HCT116 (cell line): ENCODE measurements at regions not wholly inside any gene's neighbourhood (a gene's known extent, or its start where the extent isn't known, plus 50 kb on each side); places are given as distances from the start of the nearest gene placed in this dataset.

Experiments used
- ATAC-seq: fragments of 200-7000 bp; cut with Tn5 transposase; 2 replicates; pipeline ENCODE4 v1.9.1; 2020; ENCODE audit warnings: mild to moderate bottlenecking, moderate library complexity
- BruUV-seq: library from RNA; stranded (reverse); fragments of 400-500 nt; replicated peaks from 2 replicates; lab custom pipeline; 2021; lab: Mats Ljungman, UMichigan
- CTCF ChIA-PET: fragments of 300-600 bp; sonication (Branson Sonifier 250); formaldehyde crosslinking; loops from one replicate; lab custom pipeline; 2021; ENCODE audit warnings: antibody characterized with exemption; lab: Charles Lee
- POLR2A ChIA-PET: fragments of 300-600, 350-600 bp; sonication (Branson Sonifier 250); formaldehyde crosslinking; loops from one replicate; lab custom pipeline; 2021; ENCODE audit warnings: antibody characterized with exemption; lab: Charles Lee
- RAD21 ChIA-PET, 2 experiments: fragments of 300-600 bp; sonication (Branson Sonifier 250); formaldehyde crosslinking; loops; one replicate each; lab custom pipeline; 2023; ENCODE audit warnings: low total read pairs in 2 of 2; ENCODE audit not compliant: uncharacterized antibody in 2 of 2, unreplicated experiment in 2 of 2, low non-redundant PET in 1 of 2; lab: Charles Lee
- DNase-seq: peaks from one replicate; pipeline ENCODE4 v3.0.0-alpha.2; 2010; ENCODE audit warnings: low read depth, low spot score
- H2AFZ ChIP-seq: fragments of 200-600 bp; shearing (Covaris generic), sonication (generic); 2 replicates; pipeline ENCODE4 v1.6.1; 2017; ENCODE audit warnings: low read depth, mixed run types, mixed read lengths, antibody characterized with exemption, low read length; ENCODE audit not compliant: poor library complexity, severe bottlenecking
- H3K27ac ChIP-seq: 2 replicates; pipeline ENCODE4 v1.5.1; 2012; ENCODE audit warnings: low read depth, low read length
- H3K27me3 ChIP-seq: fragments of 200-600 bp; sonication (generic); 2 replicates; pipeline ENCODE4 v1.6.1; 2016; ENCODE audit warnings: mixed run types, low read length, mixed read lengths; ENCODE audit not compliant: insufficient read depth
- H3K36me3 ChIP-seq, 2 experiments: fragments of 200-500 bp in 1 of 2; fragments of 200-600 bp in 1 of 2; sonication (Bioruptor generic) in 1 of 2; sonication (generic) in 1 of 2; 2 replicates each; pipeline versions ENCODE4 v1.5.1 to v1.6.1; 2014 to 2016; ENCODE audit warnings: low read length in 2 of 2, inconsistent platforms in 1 of 2, mixed read lengths in 1 of 2, mixed run types in 1 of 2; ENCODE audit not compliant: insufficient read depth in 2 of 2, control insufficient read depth in 1 of 2
- H3K4me1 ChIP-seq, 2 experiments: fragments of 200-600 bp in 1 of 2; sonication (generic) in 1 of 2; 2 replicates each; pipeline versions ENCODE4 v1.5.1 to v1.6.1; 2012 to 2017; ENCODE audit warnings: low read length in 2 of 2, inconsistent platforms in 1 of 2, mild to moderate bottlenecking in 1 of 2, mixed read lengths in 1 of 2, mixed run types in 1 of 2, moderate library complexity in 1 of 2; ENCODE audit not compliant: insufficient read depth in 2 of 2, control insufficient read depth in 1 of 2
- H3K4me2 ChIP-seq: fragments of 200-600 bp; sonication (generic); 2 replicates; pipeline ENCODE4 v1.6.1; 2017; ENCODE audit warnings: mixed run types, low read length, mixed read lengths
- H3K4me3 ChIP-seq, 2 experiments: fragments of 200-600 bp in 1 of 2; sonication (generic) in 1 of 2; replicated peaks in 1 of 2; 2 replicates each; pipeline ENCODE4 v1.5.1; 2011 to 2016; ENCODE audit warnings: low read length in 2 of 2, control low read depth in 1 of 2, low read depth in 1 of 2, mild to moderate bottlenecking in 1 of 2, mixed read lengths in 1 of 2, mixed run types in 1 of 2
- H3K79me2 ChIP-seq: fragments of 200-600 bp; sonication (generic); 2 replicates; pipeline ENCODE4 v1.6.1; 2017; ENCODE audit warnings: mild to moderate bottlenecking, mixed run types, low read length, moderate library complexity, mixed read lengths; ENCODE audit not compliant: insufficient read depth
- H3K9ac ChIP-seq: fragments of 200-600 bp; sonication (generic); 2 replicates; pipeline ENCODE4 v1.6.1; 2016; ENCODE audit warnings: low read length, mixed read lengths
- H3K9me2 ChIP-seq: fragments of 200-600 bp; sonication (generic), shearing (Covaris generic); 2 replicates; pipeline ENCODE4 v1.6.1; 2017; ENCODE audit warnings: mixed run types, mild to moderate bottlenecking, moderate library complexity; ENCODE audit not compliant: insufficient read depth
- H3K9me3 ChIP-seq, 2 experiments: fragments of 200-500 bp in 1 of 2; fragments of 200-600 bp in 1 of 2; sonication (Bioruptor generic) in 1 of 2; sonication (generic) in 1 of 2; 2 replicates each; pipeline ENCODE4 v1.6.1; 2014 to 2017; ENCODE audit warnings: low read length in 2 of 2, mixed read lengths in 2 of 2, inconsistent platforms in 1 of 2, low read depth in 1 of 2, mild to moderate bottlenecking in 1 of 2, mixed run types in 1 of 2, moderate library complexity in 1 of 2; ENCODE audit not compliant: control insufficient read depth in 1 of 2, insufficient read depth in 1 of 2
- H4K20me1 ChIP-seq: fragments of 200-600 bp; sonication (generic), shearing (Covaris generic); 2 replicates; pipeline ENCODE4 v1.6.1; 2017; ENCODE audit warnings: mixed run types, mild to moderate bottlenecking, moderate library complexity; ENCODE audit not compliant: insufficient read depth
- CBX3 ChIP-seq: IDR thresholded peaks from 2 replicates; pipeline ENCODE4 v1.6.1; 2012; ENCODE audit warnings: low read depth
- CEBPB ChIP-seq: IDR thresholded peaks from 2 replicates; pipeline ENCODE4 v1.6.1; 2012; ENCODE audit warnings: low read depth
- EGR1 ChIP-seq: IDR thresholded peaks from 2 replicates; pipeline ENCODE4 v1.6.1; 2012; ENCODE audit warnings: low read depth
- ELF1 ChIP-seq: IDR thresholded peaks from 2 replicates; pipeline ENCODE4 v1.6.1; 2012; ENCODE audit warnings: low read depth, borderline replicate concordance
- EZH2 ChIP-seq: fragments of 200-600 bp; sonication (generic); IDR thresholded peaks from 2 replicates; pipeline ENCODE4 v1.6.1; 2017; ENCODE audit warnings: antibody characterized with exemption, mixed run types
- FOSL1 ChIP-seq: IDR thresholded peaks from 2 replicates; pipeline ENCODE4 v1.6.1; 2012; ENCODE audit warnings: low read depth
- JUND ChIP-seq: IDR thresholded peaks from 2 replicates; pipeline ENCODE4 v1.6.1; 2012
- POLR2A ChIP-seq: IDR thresholded peaks from 2 replicates; pipeline ENCODE4 v1.7.0; 2011; ENCODE audit warnings: borderline replicate concordance; ENCODE audit not compliant: insufficient read depth, insufficient read length; ENCODE audit errors: extremely low read depth
- SIN3A ChIP-seq: IDR thresholded peaks from 2 replicates; pipeline ENCODE4 v1.6.1; 2012; ENCODE audit warnings: low read depth
- SP1 ChIP-seq: IDR thresholded peaks from 2 replicates; pipeline ENCODE4 v1.6.1; 2012; ENCODE audit warnings: low read depth
- SRF ChIP-seq: IDR thresholded peaks from 2 replicates; pipeline ENCODE4 v1.6.1; 2012; ENCODE audit warnings: low read depth
- TCF7L2 ChIP-seq: IDR thresholded peaks from 2 replicates; pipeline ENCODE4 v1.7.0; 2011; ENCODE audit warnings: borderline replicate concordance, inconsistent platforms; ENCODE audit not compliant: insufficient read depth, insufficient read length; ENCODE audit errors: extremely low read depth
- YY1 ChIP-seq: IDR thresholded peaks from 2 replicates; pipeline ENCODE4 v1.6.1; 2011; ENCODE audit warnings: low read length, low read depth, moderate library complexity, mild to moderate bottlenecking; ENCODE audit not compliant: insufficient replicate concordance; ENCODE audit errors: extremely low read depth
- ZBTB33 ChIP-seq: IDR thresholded peaks from 2 replicates; pipeline ENCODE4 v1.6.1; 2011; ENCODE audit warnings: mild to moderate bottlenecking, low read length, moderate library complexity; ENCODE audit not compliant: insufficient replicate concordance; ENCODE audit errors: extremely low read depth
- ZFX ChIP-seq: fragments of 450-650 bp; IDR thresholded peaks from 2 replicates; pipeline ENCODE4 v1.6.1; 2017
- ZNF274 ChIP-seq: fragments of 200-500 bp; sonication (Bioruptor generic); IDR thresholded peaks from 2 replicates; pipeline ENCODE4 v1.6.1; 2014; ENCODE audit warnings: mild to moderate bottlenecking, low read depth, low read length, inconsistent platforms
- intact Hi-C: fragments of 100-400 bp; cut with micrococcal nuclease; formaldehyde crosslinking; loops from 2 replicates; pipeline ENCODE4 v1.10.0; 2022
- TF ChIP-seq, protein P1 (sequence below): IDR thresholded peaks from 2 replicates; pipeline ENCODE4 v1.6.1; 2012
- TF ChIP-seq, protein P2 (sequence below): IDR thresholded peaks from 2 replicates; pipeline ENCODE4 v1.6.1; 2012; ENCODE audit warnings: low read depth
- TF ChIP-seq, protein P3 (sequence below): IDR thresholded peaks from 2 replicates; pipeline ENCODE4 v1.6.1; 2012
- TF ChIP-seq, protein P4 (sequence below), 3 experiments: fragments of 200-600 bp in 1 of 3; sonication (generic) in 1 of 3; IDR thresholded peaks in 2 of 3; conservative IDR thresholded peaks in 1 of 3; 2 replicates each; pipeline ENCODE4 v1.5.1; 2012 to 2017; ENCODE audit warnings: low read depth in 2 of 3, low read length in 2 of 3, antibody characterized with exemption in 1 of 3, borderline replicate concordance in 1 of 3, control low read depth in 1 of 3, mild to moderate bottlenecking in 1 of 3, mixed read lengths in 1 of 3, mixed run types in 1 of 3, moderate library complexity in 1 of 3; ENCODE audit not compliant: insufficient read depth in 1 of 3

DNA sequence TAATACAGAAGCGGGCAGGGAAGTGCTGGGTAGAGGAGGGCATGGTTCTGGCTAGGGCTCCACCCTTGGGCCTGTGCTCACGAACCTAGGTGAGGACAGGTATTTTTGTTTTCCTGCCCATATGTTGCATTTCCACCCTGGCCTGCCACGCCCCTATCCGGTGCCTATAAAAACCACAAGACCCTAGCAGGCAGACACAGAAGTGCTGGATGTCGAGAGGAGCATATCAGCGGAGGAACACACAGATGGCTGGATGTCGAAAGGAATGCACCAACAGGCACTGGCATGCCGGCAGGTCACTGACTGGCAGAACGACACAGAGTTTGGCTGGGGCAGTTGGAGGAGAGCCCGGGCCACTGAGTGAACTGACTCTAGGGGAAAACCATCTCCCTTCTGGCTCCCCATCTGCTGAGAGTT lies 316.6 kb upstream of the BOD1L1 start (continued):
- no peak for TF ChIP-seq SP1

DNA sequence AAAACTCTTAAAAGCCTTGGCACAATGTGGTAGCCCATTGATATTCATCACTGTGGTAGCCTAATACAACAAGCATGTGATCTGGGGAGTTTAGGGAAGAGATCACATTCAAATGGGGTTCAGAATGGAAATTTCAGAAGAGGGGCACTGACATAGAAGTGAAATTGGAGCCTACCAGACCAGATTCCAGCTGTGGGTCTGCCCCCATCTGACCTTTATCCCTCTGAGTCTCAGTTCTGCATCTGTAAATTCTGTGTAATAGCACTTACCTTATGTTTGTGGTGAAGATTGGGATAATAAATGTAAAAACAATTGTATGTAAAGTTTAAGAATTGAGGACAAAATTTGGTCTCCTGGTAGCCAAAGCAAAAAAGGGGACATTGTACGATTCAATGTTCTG lies 320.4 kb upstream of the BOD1L1 start:
- POLR2A ChIA-PET, result no interaction called here
- BruUV-seq, result no TSS peak

More for the DNA sequence above, 320.4 kb upstream of the BOD1L1 start:
- no peaks in the 10 kb centered on the region for H3K9me2 ChIP-seq
- no peak for ATAC-seq
- RAD21 ChIA-PET, result no interaction called here
- CTCF ChIA-PET, result no interaction called here
- H3K27me3 ChIP-seq, result no peaks in the 10 kb centered on the region
- no peak overlapping the region for H2AFZ ChIP-seq
- peaks cover 0 to 4% of the 10 kb centered on the region in 2 experiments; a peak in 1 of 4 replicates for H3K9me3 ChIP-seq
- intact Hi-C loops, result no loop called here
- no peaks in the 10 kb centered on the region for H3K79me2 ChIP-seq
- no peak overlapping the region for H3K27ac ChIP-seq
- H3K36me3 ChIP-seq, result no peaks in the 10 kb centered on the region
- no peak overlapping the region for H3K4me2 ChIP-seq
- no peak overlapping the region for H3K9ac ChIP-seq
- H3K4me3 ChIP-seq, result no peak overlapping the region
- no peak for DNase-seq
- TF ChIP-seq, protein P1, sequence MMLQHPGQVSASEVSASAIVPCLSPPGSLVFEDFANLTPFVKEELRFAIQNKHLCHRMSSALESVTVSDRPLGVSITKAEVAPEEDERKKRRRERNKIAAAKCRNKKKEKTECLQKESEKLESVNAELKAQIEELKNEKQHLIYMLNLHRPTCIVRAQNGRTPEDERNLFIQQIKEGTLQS, result no peak
- TF ChIP-seq CBX3 (no peak), ELF1 (no peak), YY1 (no peak), EGR1 (no peak), TCF7L2 (no peak), SP1 (no peak), SRF (no peak), JUND (no peak), EZH2 (no peak), ZFX (no peak), CEBPB (no peak), FOSL1 (no peak), ZBTB33 (no peak), ZNF274 (no peak), SIN3A (no peak), POLR2A (no peak)
- TF ChIP-seq, protein P2, sequence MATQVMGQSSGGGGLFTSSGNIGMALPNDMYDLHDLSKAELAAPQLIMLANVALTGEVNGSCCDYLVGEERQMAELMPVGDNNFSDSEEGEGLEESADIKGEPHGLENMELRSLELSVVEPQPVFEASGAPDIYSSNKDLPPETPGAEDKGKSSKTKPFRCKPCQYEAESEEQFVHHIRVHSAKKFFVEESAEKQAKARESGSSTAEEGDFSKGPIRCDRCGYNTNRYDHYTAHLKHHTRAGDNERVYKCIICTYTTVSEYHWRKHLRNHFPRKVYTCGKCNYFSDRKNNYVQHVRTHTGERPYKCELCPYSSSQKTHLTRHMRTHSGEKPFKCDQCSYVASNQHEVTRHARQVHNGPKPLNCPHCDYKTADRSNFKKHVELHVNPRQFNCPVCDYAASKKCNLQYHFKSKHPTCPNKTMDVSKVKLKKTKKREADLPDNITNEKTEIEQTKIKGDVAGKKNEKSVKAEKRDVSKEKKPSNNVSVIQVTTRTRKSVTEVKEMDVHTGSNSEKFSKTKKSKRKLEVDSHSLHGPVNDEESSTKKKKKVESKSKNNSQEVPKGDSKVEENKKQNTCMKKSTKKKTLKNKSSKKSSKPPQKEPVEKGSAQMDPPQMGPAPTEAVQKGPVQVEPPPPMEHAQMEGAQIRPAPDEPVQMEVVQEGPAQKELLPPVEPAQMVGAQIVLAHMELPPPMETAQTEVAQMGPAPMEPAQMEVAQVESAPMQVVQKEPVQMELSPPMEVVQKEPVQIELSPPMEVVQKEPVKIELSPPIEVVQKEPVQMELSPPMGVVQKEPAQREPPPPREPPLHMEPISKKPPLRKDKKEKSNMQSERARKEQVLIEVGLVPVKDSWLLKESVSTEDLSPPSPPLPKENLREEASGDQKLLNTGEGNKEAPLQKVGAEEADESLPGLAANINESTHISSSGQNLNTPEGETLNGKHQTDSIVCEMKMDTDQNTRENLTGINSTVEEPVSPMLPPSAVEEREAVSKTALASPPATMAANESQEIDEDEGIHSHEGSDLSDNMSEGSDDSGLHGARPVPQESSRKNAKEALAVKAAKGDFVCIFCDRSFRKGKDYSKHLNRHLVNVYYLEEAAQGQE, result no peak
- TF ChIP-seq, protein P3, sequence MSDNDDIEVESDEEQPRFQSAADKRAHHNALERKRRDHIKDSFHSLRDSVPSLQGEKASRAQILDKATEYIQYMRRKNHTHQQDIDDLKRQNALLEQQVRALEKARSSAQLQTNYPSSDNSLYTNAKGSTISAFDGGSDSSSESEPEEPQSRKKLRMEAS, result no peak
- TF ChIP-seq, protein P4, sequence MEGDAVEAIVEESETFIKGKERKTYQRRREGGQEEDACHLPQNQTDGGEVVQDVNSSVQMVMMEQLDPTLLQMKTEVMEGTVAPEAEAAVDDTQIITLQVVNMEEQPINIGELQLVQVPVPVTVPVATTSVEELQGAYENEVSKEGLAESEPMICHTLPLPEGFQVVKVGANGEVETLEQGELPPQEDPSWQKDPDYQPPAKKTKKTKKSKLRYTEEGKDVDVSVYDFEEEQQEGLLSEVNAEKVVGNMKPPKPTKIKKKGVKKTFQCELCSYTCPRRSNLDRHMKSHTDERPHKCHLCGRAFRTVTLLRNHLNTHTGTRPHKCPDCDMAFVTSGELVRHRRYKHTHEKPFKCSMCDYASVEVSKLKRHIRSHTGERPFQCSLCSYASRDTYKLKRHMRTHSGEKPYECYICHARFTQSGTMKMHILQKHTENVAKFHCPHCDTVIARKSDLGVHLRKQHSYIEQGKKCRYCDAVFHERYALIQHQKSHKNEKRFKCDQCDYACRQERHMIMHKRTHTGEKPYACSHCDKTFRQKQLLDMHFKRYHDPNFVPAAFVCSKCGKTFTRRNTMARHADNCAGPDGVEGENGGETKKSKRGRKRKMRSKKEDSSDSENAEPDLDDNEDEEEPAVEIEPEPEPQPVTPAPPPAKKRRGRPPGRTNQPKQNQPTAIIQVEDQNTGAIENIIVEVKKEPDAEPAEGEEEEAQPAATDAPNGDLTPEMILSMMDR (IDR thresholded peaks at IDR 0.05 in 2 of 3, conservative IDR thresholded peaks at IDR 0.05 in 1 of 3; ENCODE audit: borderline replicate concordance in 1 of 3, insufficient read depth in 1 of 3, low read depth in 2 of 3, low read length in 2 of 3), result no peak
- no peaks in the 10 kb centered on the region for H4K20me1 ChIP-seq
- no peaks in the 10 kb centered on the region for H3K4me1 ChIP-seq
